Skeletal muscle tissue (tissue), 3 donors: ENCODE measurements at regions not wholly inside any gene's neighbourhood (a gene's known extent, or its start where the extent isn't known, plus 50 kb on each side); places are given as distances from the start of the nearest gene placed in this dataset.

Experiments
- H3K27ac ChIP-seq: one replicate; pipeline ENCODE4 v1.7.0; 2013; ENCODE audit warnings: mild to moderate bottlenecking, low read depth, low read length, inconsistent platforms
- H3K27me3 ChIP-seq, 3 donors: one replicate each; pipeline ENCODE4 v1.7.0; 2013; ENCODE audit warnings: low read length in 3 of 3; ENCODE audit not compliant: control insufficient read depth in 3 of 3, insufficient read depth in 3 of 3
- H3K36me3 ChIP-seq, 3 donors: one replicate each; pipeline ENCODE4 v1.7.0; 2013; ENCODE audit warnings: low read length in 3 of 3; ENCODE audit not compliant: control insufficient read depth in 3 of 3, insufficient read depth in 3 of 3
- H3K4me1 ChIP-seq, 3 donors: one replicate each; pipeline ENCODE4 v1.7.0; 2013; ENCODE audit warnings: low read length in 3 of 3, mild to moderate bottlenecking in 3 of 3; ENCODE audit not compliant: control insufficient read depth in 3 of 3, insufficient read depth in 3 of 3
- H3K4me3 ChIP-seq, 3 donors: one replicate each; pipeline ENCODE4 v1.7.0; 2013; ENCODE audit warnings: low read length in 3 of 3
- H3K9ac ChIP-seq, 3 donors: one replicate each; pipeline ENCODE4 v1.7.0; 2013; ENCODE audit warnings: low read length in 3 of 3, mild to moderate bottlenecking in 3 of 3, moderate library complexity in 2 of 3, low read depth in 1 of 3
- H3K9me3 ChIP-seq, 3 donors: one replicate each; pipeline ENCODE4 v1.7.0; 2013; ENCODE audit warnings: low read length in 3 of 3; ENCODE audit not compliant: control insufficient read depth in 3 of 3
- donor health status: Osteomylitis.

GRCh38 chr2:128541448-128541847, 222.8 kb upstream of the HS6ST1 start:
- Histone ChIP-seq H3K4me1 (no peaks in the 10 kb centered on the region), H3K9me3 (no peaks in the 10 kb centered on the region), H3K4me3 (no peak overlapping the region)

DNA sequence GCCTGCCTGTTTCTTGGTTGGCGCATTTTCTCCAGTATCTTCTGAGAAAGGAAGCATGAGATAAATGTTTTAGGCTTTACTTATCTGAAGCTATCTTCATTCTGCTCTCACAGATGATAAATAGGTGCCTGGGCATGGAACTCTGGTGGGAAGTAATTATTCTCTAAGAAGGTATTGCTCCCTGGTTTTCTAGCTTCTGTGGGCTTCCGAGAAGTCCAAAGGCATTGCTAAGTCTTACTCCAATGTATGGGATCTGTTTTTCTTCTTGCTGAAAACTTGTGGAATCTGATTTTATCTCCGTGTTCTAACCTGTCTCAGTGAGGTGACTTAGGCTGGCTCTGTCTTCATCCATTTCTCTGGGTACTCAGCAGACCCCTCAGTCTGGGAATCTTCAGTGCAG, 224.4 kb upstream of the HS6ST1 start:
- peaks cover 0 to 3% (median 0%) of the 10 kb centered on the region in 3 donors for H3K27me3 ChIP-seq
- no peaks in the 10 kb centered on the region for H3K36me3 ChIP-seq
- no peaks in the 10 kb centered on the region for H3K9me3 ChIP-seq
- H3K4me3 ChIP-seq: no peak overlapping the region
- no peak overlapping the region for H3K27ac ChIP-seq
- H3K4me1 ChIP-seq: no peaks in the 10 kb centered on the region
- H3K9ac ChIP-seq: no peak overlapping the region

More at GRCh38 chr2:128541448-128541847, 222.8 kb upstream of the HS6ST1 start:
- no peaks in the 10 kb centered on the region for H3K36me3 ChIP-seq
- no peak overlapping the region for H3K9ac ChIP-seq
- H3K27ac ChIP-seq: no peak overlapping the region
- H3K27me3 ChIP-seq: no peaks in the 10 kb centered on the region

DNA sequence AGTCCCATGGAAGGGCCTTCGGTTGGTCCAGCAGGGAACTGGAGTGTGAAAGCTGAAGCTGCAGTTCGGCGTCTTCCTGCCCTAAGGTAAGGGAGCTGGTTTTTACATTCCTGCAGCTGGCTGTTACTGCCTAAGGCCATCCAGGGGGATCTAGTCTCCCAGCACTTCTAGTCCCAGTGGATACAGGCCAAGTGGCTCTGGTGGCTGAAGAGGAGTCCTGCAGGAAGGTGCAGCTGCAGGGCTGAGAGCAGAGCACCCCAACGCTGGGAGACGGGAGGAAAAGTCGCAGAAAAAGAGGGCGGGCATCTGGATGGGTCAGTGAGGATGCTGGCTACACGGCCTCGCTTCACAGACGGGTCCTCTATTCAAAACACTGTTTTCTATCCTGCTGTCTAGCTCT, 225.0 kb upstream of the HS6ST1 start:
- Histone ChIP-seq H3K36me3 (no peaks in the 10 kb centered on the region), H3K27ac (no peak overlapping the region), H3K4me3 (no peak overlapping the region), H3K9me3 (no peaks in the 10 kb centered on the region), H3K27me3 (peaks cover 0 to 3% (median 0%) of the 10 kb centered on the region in 3 donors), H3K9ac (no peak overlapping the region), H3K4me1 (no peaks in the 10 kb centered on the region)

GRCh38 chr2:128544321-128545037, 225.8 kb upstream of the HS6ST1 start:
- peaks cover 0 to 3% (median 0%) of the 10 kb centered on the region in 3 donors for H3K27me3 ChIP-seq
- H3K27ac ChIP-seq: no peak overlapping the region
- H3K4me1 ChIP-seq: no peaks in the 10 kb centered on the region

DNA sequence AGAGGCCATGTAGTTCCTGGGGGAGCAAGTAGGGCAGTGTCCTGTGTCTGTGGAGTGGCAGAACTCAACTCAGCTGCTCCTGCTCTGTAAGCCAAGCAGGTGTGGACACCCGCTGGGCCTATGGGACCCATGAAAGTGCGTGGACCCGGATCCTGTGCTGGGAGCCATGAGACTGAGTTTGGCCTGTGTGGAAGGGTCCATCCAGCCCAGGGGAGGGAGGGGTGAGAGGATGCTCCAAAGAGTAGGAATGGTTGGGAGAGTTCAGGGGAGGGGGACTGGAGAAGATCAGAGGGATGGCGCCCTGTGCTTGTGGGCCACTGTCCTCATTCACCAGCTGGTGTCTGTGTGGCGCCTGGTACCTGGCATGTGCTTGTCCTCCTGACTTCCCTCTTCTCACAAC, 226.4 kb upstream of the HS6ST1 start:
- peaks cover 0 to 3% (median 0%) of the 10 kb centered on the region in 3 donors for H3K27me3 ChIP-seq
- no peaks in the 10 kb centered on the region for H3K36me3 ChIP-seq

More at GRCh38 chr2:128544321-128545037, 225.8 kb upstream of the HS6ST1 start:
- no peaks in the 10 kb centered on the region for H3K9me3 ChIP-seq
- no peaks in the 10 kb centered on the region for H3K36me3 ChIP-seq
- no peak overlapping the region for H3K9ac ChIP-seq
- no peak overlapping the region for H3K4me3 ChIP-seq

DNA sequence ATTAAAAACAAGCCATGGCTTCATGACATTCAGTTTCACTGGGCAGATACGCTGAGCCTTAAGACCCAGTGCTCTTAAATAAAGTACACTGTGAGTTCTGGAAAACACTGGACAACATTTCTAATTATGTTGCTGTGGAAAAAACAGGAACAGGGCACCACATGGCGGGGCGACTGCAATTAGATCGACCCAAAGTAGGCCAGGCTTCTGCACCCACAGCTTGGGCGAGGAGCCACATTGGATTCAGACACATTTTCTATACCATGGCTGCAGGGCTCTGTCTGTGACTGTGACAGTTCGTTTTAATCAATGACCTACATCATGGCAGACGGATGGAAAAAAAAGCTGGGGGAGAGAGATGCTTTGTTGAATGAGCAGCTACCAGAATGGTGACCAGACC, 227.2 kb upstream of the HS6ST1 start:
- Histone ChIP-seq H3K27me3 (peaks cover 0 to 3% (median 0%) of the 10 kb centered on the region in 3 donors), H3K4me1 (no peaks in the 10 kb centered on the region), H3K27ac (no peak overlapping the region), H3K36me3 (no peaks in the 10 kb centered on the region), H3K9ac (no peak overlapping the region), H3K9me3 (no peaks in the 10 kb centered on the region), H3K4me3 (no peak overlapping the region)

More for the DNA sequence above, 226.4 kb upstream of the HS6ST1 start:
- Histone ChIP-seq H3K27ac (no peak overlapping the region), H3K4me3 (no peak overlapping the region), H3K9me3 (no peaks in the 10 kb centered on the region), H3K9ac (no peak overlapping the region), H3K4me1 (no peaks in the 10 kb centered on the region)

- Histone ChIP-seq H3K4me1 (no peaks in the 10 kb centered on the region), H3K9ac (no peak overlapping the region), H3K36me3 (no peaks in the 10 kb centered on the region), H3K9me3 (no peaks in the 10 kb centered on the region), H3K27ac (no peak overlapping the region), H3K4me3 (no peak overlapping the region), H3K27me3 (peaks cover 0 to 3% (median 0%) of the 10 kb centered on the region in 3 donors)
These were observed 229.0 kb upstream of the HS6ST1 start for GRCh38 chr2:128547667-128548066.

DNA sequence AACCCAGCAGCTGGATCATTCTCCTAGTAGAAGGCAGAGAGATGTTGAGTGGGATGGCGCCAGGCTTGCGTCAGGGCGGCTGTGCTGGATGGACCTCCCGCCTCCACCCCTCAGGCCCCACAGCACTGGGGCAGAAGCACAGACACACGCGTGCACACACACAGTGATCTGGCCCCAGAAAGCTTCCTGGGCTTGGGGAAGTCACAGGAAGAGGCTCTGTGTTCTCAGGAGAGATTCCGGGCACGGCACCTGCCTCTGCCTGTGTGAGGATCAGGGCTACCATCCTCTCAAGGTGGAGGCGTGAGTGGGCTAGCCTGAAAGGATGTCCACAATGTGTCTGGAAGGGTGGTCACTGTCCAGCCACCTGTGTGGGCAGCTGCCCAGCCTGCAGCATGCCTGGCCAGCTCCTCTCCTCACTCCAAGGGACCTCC, 229.8 kb upstream of the HS6ST1 start:
- Histone ChIP-seq H3K36me3 (no peaks in the 10 kb centered on the region), H3K27me3 (peaks cover 0 to 3% (median 0%) of the 10 kb centered on the region in 3 donors), H3K9me3 (no peaks in the 10 kb centered on the region)

GRCh38 chr2:128549094-128549493, 230.4 kb upstream of the HS6ST1 start:
- H3K4me1 ChIP-seq: no peaks in the 10 kb centered on the region
- H3K36me3 ChIP-seq: no peaks in the 10 kb centered on the region
- H3K27me3 ChIP-seq: peaks cover 0 to 3% (median 0%) of the 10 kb centered on the region in 3 donors
- H3K9me3 ChIP-seq: peaks cover 0 to under 1% (median 0%) of the 10 kb centered on the region in 3 donors
- no peak overlapping the region for H3K4me3 ChIP-seq
- no peak overlapping the region for H3K9ac ChIP-seq
- no peak overlapping the region for H3K27ac ChIP-seq

More for the DNA sequence above, 229.8 kb upstream of the HS6ST1 start:
- Histone ChIP-seq H3K27ac (no peak overlapping the region), H3K9ac (no peak overlapping the region), H3K4me3 (no peak overlapping the region), H3K4me1 (no peaks in the 10 kb centered on the region)

- H3K4me3 ChIP-seq: no peak overlapping the region
- H3K27me3 ChIP-seq: peaks cover 0 to 3% (median 0%) of the 10 kb centered on the region in 3 donors
- H3K36me3 ChIP-seq: no peaks in the 10 kb centered on the region
- H3K9me3 ChIP-seq: peaks cover 0 to 3% (median 0%) of the 10 kb centered on the region in 3 donors
- H3K4me1 ChIP-seq: no peaks in the 10 kb centered on the region
- no peak overlapping the region for H3K9ac ChIP-seq
- no peak overlapping the region for H3K27ac ChIP-seq
These were observed 231.1 kb upstream of the HS6ST1 start for GRCh38 chr2:128549646-128550260.
